ENCODE measurements at regions not wholly inside any gene's neighbourhood (a gene's known extent, or its start where the extent isn't known, plus 50 kb on each side); places are given as distances from the start of the nearest gene placed in this dataset.

DNA sequence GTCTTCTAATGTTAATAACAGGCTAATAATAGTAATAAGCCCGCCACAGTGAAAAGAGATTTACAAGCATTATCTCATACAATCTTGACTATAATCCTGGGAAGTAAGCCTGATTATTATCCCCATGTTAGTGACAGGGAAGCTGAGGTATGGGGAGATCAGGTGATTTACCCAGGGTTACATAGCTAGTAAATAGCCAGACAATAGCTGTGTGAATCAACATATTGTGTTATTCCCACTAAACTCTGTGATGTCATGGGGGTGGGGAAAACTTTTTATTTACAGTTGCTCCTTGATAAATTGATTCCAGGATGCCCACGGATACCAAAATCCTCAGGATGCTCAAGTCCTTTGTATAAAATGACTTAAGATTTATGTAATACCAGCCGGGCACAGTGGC is 181.9 kb downstream of the LMO4 start:
- DNase-seq, result no peak

DNA sequence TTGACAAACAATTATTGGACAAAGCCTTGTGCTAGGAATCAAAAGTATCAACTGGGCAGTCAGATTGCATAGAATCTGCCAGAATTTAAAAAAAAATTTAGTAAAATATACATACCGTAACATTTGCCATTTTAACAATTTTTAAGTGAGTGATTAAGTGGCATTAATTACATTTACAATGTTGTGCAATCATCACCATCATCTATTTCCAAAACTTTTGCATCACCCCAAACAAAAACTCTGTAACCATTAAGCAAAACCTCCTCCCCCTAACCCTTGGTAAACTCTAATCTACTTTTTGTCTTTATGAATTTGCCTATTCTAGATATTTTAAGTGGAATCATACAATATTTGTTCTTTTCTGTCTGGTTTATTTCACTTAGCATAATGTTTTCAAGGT is 182.8 kb downstream of the LMO4 start:
- no peak for DNase-seq

DNA sequence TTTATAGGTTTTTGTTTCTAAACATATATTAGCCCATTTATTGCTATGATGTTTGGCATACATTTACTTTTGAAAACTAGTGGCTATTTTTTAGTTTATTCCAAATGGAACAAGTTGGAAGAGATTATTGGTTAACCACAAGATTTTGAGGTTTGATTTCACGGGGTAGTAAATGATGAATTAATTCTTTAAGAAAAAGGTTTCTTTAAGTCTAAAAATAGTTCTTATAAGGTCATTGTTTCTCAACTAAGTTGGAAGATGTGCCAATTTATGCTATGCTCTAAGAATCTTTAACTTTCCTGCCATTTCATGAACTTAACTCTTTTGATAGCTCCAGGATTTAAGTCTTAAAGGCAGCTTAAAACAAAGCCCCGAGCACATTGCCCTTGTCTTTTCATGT is 183.8 kb downstream of the LMO4 start:
- DNase-seq, result no peak

DNA sequence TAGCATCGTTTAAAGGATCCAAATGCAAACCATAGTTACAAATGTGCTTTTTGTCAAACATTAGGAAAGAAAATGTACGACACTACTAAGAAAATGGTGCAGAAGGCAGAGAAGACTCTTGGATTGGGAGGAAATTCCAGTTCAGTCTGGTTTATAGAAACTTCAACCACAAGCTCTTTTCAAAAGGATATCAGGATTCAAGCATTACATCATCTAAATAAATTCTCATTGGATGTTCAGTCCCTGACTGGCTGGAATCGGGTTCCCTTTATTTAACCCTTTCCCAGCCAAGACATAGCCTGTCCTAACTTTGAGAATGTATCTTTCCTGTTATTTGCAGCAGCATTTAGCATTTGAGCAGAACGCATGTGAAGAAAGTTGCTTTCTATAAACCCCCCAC is 184.6 kb downstream of the LMO4 start:
- no peak for DNase-seq

DNA sequence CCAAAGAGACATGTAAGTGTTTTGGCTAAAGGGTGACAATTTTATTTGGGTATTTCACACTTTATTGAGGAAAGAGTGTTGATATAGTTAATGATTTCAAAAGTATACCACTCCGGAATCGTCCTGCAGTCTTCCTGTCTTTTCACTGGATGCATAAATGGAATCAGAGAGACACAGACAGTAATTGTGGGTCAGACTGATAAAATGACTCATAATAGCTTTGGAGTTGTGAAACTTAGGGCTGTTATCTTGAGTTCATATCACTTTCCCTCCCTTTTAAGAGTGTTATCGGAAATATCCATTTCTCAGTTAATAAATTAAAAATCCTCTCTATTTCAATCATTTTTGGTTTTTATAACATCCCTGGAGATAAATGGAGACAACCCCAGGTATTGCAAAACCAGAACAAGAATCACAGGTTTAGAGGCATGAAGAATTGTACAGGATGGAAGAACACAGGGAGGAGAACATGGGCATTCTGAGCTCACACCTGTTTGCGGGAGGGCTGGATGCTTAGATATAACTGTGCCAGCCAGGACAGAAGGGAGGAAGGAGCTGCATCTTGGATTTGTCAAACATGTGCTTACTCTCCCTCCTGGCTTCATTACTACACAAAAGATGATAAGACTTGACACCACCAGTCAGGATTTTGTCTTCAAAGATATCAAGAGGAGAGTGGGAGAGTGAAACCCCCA is 185.4 kb downstream of the LMO4 start:
- DNase-seq, result no peak

DNA sequence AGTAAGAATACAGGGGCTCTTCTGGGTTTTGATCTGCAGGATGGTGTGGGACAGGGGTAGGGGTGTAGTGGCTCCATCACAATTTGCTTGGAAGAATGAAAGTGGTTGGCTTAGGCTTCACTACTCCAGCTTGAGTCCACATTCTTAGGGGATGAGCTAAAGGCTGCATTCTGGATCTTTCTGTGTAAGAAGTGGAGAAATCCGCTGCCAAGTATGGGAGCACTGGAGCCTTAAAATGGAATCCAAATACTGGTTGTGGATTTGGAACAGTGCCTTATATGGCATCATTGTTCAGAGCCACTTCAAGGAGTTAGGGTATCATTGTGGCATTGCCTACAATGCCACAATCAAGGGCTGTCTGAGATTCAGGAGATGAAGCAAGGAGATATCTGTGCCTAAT is 187.1 kb downstream of the LMO4 start:
- no peak for DNase-seq

DNA sequence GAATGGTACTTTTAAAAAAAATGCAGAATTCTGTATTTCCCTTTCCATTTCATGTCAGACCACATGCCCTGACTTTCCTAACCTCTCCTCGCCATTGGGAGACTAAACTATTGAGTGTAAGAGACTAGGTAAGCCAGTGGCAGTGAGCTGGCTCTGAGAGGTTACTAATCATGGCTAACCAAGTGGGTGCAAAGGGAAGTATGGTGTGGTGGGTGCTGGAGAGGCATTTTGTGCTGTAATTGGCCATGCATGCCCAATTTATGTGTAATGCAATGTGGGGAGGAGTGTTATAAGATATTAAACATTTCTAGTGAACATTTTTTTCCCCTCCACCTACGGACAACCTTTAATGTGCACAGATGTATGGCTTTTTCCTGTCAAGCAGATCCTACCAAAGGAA is 190.1 kb downstream of the LMO4 start:
- DNase-seq, result no peak

DNA sequence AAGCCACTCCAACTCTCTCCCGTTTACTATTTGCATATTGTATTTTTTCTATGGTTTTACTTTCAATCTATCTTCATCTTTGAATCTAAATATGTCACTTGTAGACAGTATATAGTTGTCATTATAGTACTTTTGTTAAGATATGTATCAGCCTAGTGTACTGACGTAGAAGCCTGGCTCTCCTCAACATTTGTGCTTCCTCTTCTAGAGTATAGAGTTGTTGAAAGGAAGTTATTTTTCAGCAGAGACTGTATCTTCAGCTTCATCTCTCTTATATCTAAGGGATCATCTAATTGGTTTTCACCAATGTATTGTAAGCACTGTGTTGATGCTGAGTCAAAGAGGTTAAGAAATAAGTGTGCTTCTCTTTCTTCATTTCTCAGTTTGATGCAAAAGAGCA is 192.8 kb downstream of the LMO4 start:
- no peak for DNase-seq

DNA sequence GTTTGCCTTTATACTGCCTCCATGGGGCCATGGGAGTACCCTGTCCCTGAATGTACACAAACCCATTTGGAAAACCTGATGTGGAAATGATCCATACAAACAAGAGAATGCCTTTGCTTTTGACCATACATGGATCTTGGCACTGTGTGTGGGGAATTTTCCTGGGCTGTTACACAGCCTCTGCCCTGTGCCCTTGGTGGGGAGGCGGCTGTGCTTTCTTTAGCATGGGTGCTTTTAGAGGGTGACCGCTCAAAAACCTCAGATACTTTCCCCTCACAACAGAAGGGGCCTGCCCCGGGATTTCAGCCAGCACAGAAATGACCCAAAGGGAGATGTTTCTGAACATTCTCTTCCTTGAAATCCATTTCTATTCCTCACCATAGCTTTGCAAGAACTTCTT is 194.8 kb downstream of the LMO4 start:
- DNase-seq, result no peak

DNA sequence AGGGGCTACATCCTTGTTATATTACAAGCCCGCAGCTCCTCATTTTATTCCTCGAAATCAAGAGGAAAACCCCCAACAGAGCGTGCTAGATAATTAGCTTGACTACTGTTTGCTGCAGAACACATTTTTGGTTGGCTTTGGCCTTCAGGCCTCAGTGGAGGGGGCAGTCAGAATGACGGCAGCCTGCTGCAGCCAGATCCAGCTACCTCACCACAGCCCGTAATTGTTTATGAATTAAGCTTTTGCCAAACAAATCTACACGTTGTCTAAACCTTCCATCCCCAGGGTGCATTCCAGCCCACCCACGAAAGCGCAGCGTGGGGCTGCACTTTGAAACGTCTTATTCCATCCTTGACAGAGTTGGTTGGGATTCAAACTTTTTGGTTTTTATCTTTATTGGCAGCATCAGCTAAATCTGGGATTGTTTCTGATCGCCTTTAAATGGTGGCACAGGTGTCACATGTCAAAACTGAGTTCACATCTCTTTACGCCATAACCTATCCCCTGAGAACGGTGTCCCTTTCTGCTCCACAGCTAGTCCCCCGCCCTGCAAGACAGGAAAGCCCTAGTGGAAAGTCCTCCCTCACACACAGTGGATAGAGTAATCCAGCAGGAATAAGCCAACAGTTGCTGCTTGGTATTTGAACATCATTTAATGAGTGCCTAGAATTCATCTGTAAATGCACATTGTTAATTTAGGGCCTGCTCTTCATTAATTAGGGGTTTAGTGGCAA is 195.5 kb downstream of the LMO4 start:
- peak; percentile 49 for DNase-seq

DNA sequence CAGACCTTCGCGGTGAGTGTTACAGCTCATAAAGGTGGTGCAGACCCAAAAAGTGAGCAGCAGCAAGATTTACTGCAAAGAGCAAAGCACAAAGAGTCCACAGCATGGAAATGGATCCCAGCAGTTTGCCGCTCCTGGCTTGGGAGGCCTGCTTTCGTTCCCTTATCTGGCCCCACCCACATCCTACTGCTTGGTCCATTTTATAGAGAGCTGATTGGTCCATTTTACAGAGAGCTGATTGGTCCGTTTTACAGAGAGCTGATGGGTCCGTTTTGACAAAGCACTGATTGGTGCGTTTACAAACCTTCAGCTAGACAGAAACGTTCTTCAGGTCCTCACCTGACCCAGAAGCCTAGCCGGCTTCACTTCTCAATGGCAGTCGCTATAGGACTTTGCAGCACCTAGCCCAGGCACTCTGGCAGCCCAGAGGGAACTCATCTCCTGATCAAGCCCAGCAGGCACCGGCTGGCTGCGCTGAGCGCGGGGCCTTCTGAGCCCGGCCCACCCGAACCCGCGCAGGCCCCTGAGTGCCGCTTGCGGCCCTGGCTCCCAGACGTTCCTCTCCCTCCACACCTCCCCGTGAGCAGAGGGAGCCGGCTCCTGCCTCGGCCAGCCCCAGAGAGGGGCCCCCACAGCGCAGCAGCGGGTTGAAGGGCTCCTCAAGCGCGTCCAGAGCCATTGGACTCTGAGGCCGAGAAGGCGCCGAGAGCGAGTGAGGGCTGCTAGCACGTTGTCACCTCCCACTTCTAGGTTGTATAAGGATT is 200.3 kb downstream of the LMO4 start:
- no peak for DNase-seq

DNA sequence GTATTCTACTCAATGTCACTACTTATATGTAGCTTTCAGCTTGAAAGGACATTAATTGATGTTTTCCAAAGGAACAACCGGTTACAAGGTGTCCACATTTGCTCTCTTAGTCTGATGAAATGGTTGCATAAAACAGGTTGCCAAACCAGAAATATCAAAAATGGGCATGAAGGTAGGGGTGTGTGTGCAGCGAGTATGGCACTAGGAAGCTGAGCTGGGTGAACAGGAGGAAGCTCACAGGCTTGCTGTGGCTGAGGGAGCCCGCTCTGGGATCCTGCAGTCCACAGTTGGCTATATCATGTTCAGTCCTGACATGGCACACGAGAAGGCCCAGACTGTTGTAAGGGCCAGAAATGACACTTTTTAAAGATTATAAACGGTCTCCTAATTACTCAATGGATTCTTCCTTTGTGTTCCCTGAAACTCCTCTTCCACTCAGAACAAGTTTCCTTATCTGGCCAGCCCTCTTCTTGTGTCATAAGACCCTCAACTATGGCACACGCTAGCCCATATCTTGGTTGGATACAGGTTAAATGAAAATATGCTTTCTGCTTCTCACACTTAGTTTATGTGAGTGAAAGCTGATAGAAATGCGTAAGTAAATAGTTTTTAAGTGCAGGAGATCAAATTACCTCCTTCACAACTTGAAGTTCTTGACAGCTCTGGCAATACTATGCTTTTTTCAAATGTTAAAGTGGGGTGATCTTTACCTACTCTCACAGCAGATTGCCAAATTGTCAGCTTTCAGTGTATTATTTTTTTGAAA is 201.5 kb downstream of the LMO4 start:
- no peak for DNase-seq

DNA sequence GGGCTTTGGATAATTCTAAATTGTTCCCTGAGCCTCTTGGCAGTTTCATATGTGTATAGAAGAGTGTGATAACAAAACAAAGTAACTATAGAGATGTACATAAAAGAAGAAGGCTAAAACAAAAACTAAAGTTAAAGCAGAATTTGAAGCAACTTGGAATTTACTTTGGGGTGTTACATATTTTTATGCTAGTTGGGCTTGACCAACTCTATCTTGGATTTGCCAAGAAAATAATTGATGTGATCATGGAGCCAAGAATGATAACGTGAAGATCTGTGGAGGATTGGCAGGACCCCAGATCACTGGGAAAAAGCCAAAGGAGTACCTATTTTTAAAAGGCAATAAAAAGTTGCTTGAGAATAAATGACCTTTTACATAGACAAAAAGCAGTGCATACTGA is 206.9 kb downstream of the LMO4 start:
- no peak for DNase-seq

DNA sequence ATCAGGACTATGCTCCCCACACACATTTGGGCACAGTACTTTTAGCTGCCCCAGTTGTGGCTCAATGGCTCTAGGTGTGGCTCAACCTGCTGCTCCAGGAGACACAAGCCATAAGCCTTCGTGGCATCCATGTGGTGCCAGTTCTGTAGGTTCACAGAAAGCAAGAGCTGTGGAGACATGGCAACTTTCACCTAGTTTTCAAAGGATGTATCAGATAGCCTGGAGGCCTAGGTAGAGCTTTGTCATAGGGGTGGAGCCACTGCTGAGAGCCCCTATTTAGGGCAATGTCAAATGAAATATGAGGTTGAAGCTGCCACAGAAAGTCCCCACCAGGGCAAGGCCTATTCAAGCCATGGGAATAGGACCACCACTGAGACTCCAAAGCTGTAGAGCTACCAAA is 210.5 kb downstream of the LMO4 start:
- DNase-seq, result no peak

DNA sequence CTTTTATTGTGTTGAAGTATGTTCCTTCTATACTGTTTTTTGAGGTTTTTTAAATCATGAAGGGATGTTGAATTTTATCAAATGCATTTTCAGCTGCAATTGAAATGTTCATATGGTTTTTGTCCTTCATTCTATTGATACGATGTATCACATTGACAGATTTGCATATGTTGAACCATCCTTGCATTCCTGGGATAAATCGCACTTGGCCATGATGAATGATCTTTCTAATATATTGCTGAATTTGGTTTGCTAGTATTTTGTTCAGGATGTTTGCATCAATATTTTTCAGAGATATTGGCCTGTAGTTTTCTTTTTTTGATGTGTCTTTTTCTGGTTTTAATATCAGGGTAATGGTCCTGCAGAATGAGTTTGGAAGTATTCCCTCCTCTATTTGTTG is 214.0 kb downstream of the LMO4 start:
- no peak for DNase-seq

DNA sequence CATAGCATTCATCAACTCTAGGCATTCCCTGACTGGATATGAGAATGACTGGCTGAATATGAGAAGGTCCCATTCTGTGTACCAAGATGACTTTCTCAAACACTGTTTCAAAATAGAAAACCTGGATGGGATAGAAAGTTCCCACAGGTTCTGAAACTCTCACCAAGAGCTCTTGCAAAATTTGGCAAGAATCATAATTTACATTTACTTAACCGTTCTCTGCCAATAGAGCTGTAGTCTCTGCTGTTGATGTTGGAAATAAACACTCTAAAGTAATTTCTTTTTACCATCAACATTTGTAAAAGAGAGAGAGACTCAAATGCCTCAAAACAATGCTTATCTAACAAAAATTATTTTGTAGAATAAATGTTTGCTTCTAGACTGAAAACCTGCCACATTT is 221.1 kb downstream of the LMO4 start:
- DNase-seq, result peak; percentile 29

DNA sequence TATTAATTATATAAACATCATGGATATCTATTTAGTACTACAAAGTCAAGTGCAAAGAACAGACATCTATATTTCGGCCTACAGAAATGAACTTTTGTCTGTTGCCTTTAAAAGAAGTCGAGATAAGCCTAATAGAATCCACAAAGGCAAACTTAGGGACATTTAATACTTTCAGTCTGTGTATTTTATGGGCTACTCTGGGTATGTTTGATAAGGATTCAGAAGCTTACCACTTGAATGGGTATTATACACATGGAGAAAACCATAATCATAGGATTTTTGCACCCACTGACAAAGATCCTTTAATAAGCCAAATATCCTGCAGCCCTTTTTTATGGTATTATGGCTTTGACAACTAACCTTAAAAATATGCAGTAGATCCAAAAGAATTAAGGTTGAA is 224.8 kb downstream of the LMO4 start:
- no peak for DNase-seq

DNA sequence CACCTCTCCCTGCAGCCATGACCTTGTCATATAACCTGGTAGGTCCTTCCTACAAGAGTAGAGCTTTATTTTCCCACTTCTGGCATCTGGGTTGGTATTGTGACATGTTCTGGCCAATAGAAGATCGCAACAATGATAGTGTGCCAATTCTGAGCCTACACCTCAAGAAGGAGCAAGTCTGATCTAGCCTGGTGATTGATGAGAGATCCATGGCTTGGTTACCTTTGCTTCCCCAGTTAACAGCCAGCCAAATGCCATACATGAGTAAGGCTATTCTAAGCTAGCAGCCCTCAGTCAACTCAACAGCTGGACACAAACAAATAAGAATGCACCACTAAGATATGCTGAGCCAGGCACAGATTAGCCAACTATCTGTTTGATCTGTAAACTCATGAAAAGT is 226.7 kb downstream of the LMO4 start:
- DNase-seq, result no peak

DNA sequence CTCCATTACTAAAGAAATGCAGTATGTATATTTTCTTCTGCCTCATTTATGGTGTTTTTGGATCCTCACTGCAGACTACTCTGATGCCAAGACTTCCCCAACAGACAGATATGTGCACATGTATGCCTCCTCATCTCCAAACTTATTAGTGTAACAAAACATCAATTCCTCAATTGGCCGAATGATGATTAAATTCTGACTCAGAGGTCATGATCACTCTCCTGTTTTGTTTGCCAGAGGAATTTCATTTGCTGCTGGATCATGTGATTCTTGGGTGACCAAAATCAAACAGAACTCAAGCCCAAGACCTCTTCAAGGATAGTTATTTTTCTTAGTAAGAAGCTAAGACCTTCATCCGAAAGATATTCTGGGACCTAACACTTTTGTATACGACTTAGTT is 227.6 kb downstream of the LMO4 start:
- no peak for DNase-seq

DNA sequence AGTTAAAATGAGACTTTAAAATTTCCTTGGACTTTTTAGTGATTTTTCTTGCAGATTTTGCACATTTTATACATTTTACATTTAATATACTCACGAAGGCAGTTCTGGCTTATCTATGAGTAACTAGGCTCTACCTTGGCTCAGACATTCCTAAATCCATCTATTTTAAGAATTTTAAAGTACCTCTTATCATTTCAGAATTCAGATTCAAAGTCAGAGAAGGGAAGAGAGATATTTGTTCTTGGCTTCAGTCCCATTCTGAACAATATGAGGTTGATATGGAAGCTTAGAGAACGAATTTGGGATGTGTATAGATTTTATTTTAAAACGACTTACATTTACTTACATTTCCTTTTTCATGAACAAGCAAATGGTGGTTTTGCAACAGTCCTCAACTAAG is 230.2 kb downstream of the LMO4 start:
- no peak for DNase-seq

DNA sequence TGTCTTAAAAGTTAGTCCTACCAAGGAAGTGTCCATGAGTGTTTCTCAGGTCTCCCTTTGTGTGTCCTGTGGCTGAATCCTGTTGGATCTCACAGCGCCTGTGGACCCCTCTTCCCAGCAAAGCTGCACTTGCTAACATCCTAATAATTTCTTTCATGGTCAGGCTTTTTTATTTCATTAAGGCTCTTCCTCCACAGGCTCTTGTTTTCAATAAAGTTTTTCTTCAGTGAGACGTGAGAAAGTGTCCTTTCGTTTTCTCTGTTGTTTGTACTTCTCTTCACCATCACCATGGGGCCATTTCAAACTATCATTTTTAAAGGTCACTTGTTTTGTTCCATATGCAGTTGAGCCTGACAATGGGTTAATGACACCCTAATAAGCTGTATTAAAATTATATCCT is 231.5 kb downstream of the LMO4 start:
- DNase-seq, result no peak

DNA sequence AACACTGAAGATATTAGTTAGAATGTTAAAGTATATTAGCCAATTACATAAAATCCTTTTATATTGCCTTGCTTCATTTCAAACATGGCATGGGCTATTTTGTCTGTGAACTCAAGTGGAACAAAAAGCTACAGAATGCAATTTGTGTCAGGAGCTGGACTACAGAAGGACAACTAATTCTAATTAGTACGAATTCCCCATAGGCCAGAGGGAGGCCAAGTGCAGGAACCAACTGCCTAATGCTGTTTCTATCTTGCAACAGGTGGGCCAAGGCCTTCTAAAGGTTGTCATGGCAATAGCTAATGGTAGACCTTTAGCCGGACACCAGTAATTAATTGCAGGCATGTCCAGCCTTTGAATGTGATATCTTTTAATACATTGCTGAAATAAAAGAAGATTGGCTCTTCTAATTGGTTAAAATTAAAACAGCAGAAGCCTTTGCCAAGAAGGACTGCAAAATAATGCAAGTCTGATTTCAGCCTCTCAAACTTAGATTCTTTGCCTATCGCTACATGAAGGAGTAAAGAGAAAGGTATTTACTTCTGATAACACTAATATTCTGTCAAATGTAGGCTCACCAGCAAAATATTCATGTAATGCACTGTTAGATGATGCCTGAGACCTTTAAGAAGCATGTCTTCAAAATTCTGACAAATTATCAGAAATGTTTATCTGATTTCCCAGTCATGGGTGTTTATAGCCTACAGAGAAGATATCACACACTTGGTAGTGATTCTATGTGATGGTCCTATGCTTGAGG is 232.1 kb downstream of the LMO4 start:
- DNase-seq, result peak; percentile 13

Measured in tongue (tissue), 1 donor.